ENCODE measurements at regions not wholly inside any gene's neighbourhood (a gene's known extent, or its start where the extent isn't known, plus 50 kb on each side); places are given as distances from the start of the nearest gene placed in this dataset.

GRCh38 chr1:175894581-175894980 lies 151.2 kb upstream of the TNR start:
- no peak for DNase-seq
- no peak overlapping the region for H3K4me3 ChIP-seq (ENCODE audit: control insufficient read depth in 1 of 7, extremely low read depth in 1 of 7, insufficient read depth in 4 of 7, low read depth in 2 of 7, low read length in 6 of 7)
- no peaks in the 10 kb centered on the region for H3K36me3 ChIP-seq (ENCODE audit: control insufficient read depth in 4 of 4, insufficient read depth in 4 of 4, low read length in 3 of 4)
- H3K9me3 ChIP-seq (ENCODE audit: control extremely low read depth in 1 of 5, control insufficient read depth in 4 of 5, insufficient read depth in 2 of 5, low read depth in 1 of 5, low read length in 4 of 5) = peaks cover 0 to 11% (median 0%) of the 10 kb centered on the region in 5 experiments
- H3K27me3 ChIP-seq (replicated peaks in 2 of 5; ENCODE audit: control insufficient read depth in 4 of 5, insufficient read depth in 5 of 5, low read length in 4 of 5) = no peaks in the 10 kb centered on the region
- H3K4me1 ChIP-seq (ENCODE audit: control extremely low read depth in 1 of 4, control insufficient read depth in 4 of 4, insufficient read depth in 4 of 4, low read length in 3 of 4) = no peaks in the 10 kb centered on the region
- no peak overlapping the region for H3K27ac ChIP-seq (ENCODE audit: insufficient read depth in 1 of 2, low read depth in 1 of 2, low read length in 2 of 2, poor library complexity in 1 of 2, severe bottlenecking in 2 of 2)
- ChIA-PET CTCF (interaction anchor here (1.3 kb wide), 1 partner anchor 13 kb away, joined by 3 read pairs; no protein-coding TSS in a partner anchor), POLR2A (no interaction called here)
- no CpG with 5 or more reads among the region's 1 CpG for WGBS (ENCODE audit: insufficient coverage)

GRCh38 chr1:175893192-175893591 lies 149.8 kb upstream of the TNR start:
- Histone ChIP-seq H3K4me3 (ENCODE audit: control insufficient read depth in 1 of 7, extremely low read depth in 1 of 7, insufficient read depth in 4 of 7, low read depth in 2 of 7, low read length in 6 of 7) (no peak overlapping the region), H3K4me1 (ENCODE audit: control extremely low read depth in 1 of 4, control insufficient read depth in 4 of 4, insufficient read depth in 4 of 4, low read length in 3 of 4) (no peaks in the 10 kb centered on the region), H3K27ac (ENCODE audit: insufficient read depth in 1 of 2, low read depth in 1 of 2, low read length in 2 of 2, poor library complexity in 1 of 2, severe bottlenecking in 2 of 2) (no peak overlapping the region), H3K9me3 (ENCODE audit: control extremely low read depth in 1 of 5, control insufficient read depth in 4 of 5, insufficient read depth in 2 of 5, low read depth in 1 of 5, low read length in 4 of 5) (peaks cover 0 to 11% (median 0%) of the 10 kb centered on the region in 5 experiments), H3K27me3 (replicated peaks in 2 of 5; ENCODE audit: control insufficient read depth in 4 of 5, insufficient read depth in 5 of 5, low read length in 4 of 5) (peaks cover 0 to 9% (median 0%) of the 10 kb centered on the region in 5 experiments), H3K36me3 (ENCODE audit: control insufficient read depth in 4 of 4, insufficient read depth in 4 of 4, low read length in 3 of 4) (no peaks in the 10 kb centered on the region)
- DNase-seq = no peak
- POLR2A ChIA-PET = no interaction called here
- CTCF ChIA-PET = interaction anchor here (1.3 kb wide), 2 partner anchors 15 to 52 kb away, joined by 3 read pairs; no protein-coding TSS in a partner anchor
- 50% methylated on average over 1 of the region's 3 CpGs for WGBS (ENCODE audit: insufficient coverage)

DNA sequence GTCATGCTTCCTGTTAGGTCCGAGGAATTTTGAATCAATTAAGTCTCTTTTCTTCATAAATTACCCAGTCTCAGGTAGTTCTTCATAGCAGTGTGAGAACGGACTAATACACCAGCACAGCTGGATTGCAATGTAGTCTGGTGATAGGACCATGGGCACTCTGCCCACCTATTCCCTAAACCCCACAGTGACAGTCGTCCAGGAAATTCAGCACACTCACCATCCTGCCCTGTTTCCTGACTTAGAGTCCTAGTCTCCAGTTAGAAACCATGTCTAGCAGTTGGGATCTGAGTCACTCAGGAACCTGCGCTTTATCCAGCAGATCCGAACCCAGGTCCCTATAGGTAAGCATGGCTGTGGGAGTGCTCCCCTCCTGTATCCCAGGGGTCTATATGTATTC lies 149.3 kb upstream of the TNR start:
- H3K9me3 ChIP-seq (ENCODE audit: control extremely low read depth in 1 of 5, control insufficient read depth in 4 of 5, insufficient read depth in 2 of 5, low read depth in 1 of 5, low read length in 4 of 5) = peaks cover 0 to 11% (median 0%) of the 10 kb centered on the region in 5 experiments
- no peak for DNase-seq
- CTCF ChIA-PET = interaction anchor here (1.3 kb wide), 1 partner anchor 52 kb away, joined by 3 read pairs; no protein-coding TSS in a partner anchor
- no peak overlapping the region for H3K4me3 ChIP-seq (ENCODE audit: control insufficient read depth in 1 of 7, extremely low read depth in 1 of 7, insufficient read depth in 4 of 7, low read depth in 2 of 7, low read length in 6 of 7)
- H3K4me1 ChIP-seq (ENCODE audit: control extremely low read depth in 1 of 4, control insufficient read depth in 4 of 4, insufficient read depth in 4 of 4, low read length in 3 of 4) = no peaks in the 10 kb centered on the region
- POLR2A ChIA-PET = no interaction called here
- no peaks in the 10 kb centered on the region for H3K36me3 ChIP-seq (ENCODE audit: control insufficient read depth in 4 of 4, insufficient read depth in 4 of 4, low read length in 3 of 4)
- H3K27me3 ChIP-seq (replicated peaks in 2 of 5; ENCODE audit: control insufficient read depth in 4 of 5, insufficient read depth in 5 of 5, low read length in 4 of 5) = peaks cover 0 to 11% (median 0%) of the 10 kb centered on the region in 5 experiments
- no peak overlapping the region for H3K27ac ChIP-seq (ENCODE audit: insufficient read depth in 1 of 2, low read depth in 1 of 2, low read length in 2 of 2, poor library complexity in 1 of 2, severe bottlenecking in 2 of 2)
- 53% methylated on average over 2 of the region's 5 CpGs for WGBS (ENCODE audit: insufficient coverage)

DNA sequence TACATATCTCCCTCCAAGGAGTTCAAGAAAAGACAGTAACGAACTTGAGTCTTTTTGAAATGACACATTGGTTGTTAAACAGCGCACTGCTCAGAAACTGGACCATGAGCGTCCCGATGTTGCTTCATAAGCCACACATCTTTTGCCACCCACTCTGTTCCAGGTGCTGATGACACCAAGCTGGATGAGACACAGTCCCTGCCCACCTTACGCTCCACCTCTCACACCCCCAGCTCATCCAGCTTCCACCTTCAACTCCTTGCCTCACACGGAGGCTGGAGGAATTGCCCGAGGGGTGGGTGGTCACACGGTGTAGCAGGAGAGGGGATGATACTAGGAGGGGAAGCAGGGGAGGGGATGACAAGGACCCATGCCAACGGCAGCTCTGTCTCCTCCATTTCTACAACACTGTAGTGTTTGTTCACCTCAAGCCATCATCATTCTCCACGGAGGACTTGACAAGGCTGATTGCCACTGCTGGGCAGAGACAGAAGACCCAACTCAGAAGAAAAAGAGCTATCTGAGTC lies 148.5 kb upstream of the TNR start:
- ChIA-PET POLR2A (no interaction called here), CTCF (interaction anchor here (0.8 kb wide), 1 partner anchor 412 kb away, joined by 5 read pairs; no protein-coding TSS in a partner anchor)
- WGBS (ENCODE audit: insufficient coverage) = 94% methylated on average over 6 of the region's 10 CpGs

DNA sequence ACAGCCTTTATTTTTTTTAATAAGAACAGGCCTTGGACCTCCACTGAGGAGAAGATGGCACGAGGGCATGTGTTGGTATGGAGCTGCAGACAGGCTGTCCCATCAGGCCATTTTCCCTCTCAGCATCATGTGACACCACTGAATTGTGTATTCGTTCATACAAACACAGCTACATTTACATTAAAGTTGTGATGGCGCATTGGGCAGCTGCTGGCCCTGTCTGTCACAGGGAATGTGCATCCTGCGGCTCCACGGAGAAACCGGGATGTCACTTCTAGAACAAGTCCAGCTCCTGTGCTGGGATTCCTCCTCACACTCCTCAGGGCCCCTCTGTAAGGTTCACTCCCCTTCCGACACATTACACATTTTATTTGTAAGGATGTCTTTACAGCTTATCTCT lies 147.6 kb upstream of the TNR start:
- POLR2A ChIA-PET = no interaction called here
- no peaks in the 10 kb centered on the region for H3K4me1 ChIP-seq (ENCODE audit: control extremely low read depth in 1 of 4, control insufficient read depth in 4 of 4, insufficient read depth in 4 of 4, low read length in 3 of 4)
- H3K27ac ChIP-seq (ENCODE audit: insufficient read depth in 1 of 2, low read depth in 1 of 2, low read length in 2 of 2, poor library complexity in 1 of 2, severe bottlenecking in 2 of 2) = no peak overlapping the region
- peaks cover 0 to 11% (median 0%) of the 10 kb centered on the region in 5 experiments for H3K9me3 ChIP-seq (ENCODE audit: control extremely low read depth in 1 of 5, control insufficient read depth in 4 of 5, insufficient read depth in 2 of 5, low read depth in 1 of 5, low read length in 4 of 5)
- 98% methylated on average over 7 of the region's 7 CpGs for WGBS (ENCODE audit: insufficient coverage)
- H3K4me3 ChIP-seq (ENCODE audit: control insufficient read depth in 1 of 7, extremely low read depth in 1 of 7, insufficient read depth in 4 of 7, low read depth in 2 of 7, low read length in 6 of 7) = no peak overlapping the region
- H3K27me3 ChIP-seq (replicated peaks in 2 of 5; ENCODE audit: control insufficient read depth in 4 of 5, insufficient read depth in 5 of 5, low read length in 4 of 5) = peaks cover 0 to 11% (median 0%) of the 10 kb centered on the region in 5 experiments
- CTCF ChIA-PET = interaction anchor here (0.8 to 1.0 kb wide), 2 partner anchors 411 to 517 kb away, joined by 3 to 5 read pairs; no protein-coding TSS in a partner anchor
- DNase-seq = no peak
- no peaks in the 10 kb centered on the region for H3K36me3 ChIP-seq (ENCODE audit: control insufficient read depth in 4 of 4, insufficient read depth in 4 of 4, low read length in 3 of 4)

More for the DNA sequence above, 148.5 kb upstream of the TNR start:
- DNase-seq = no peak
- peaks cover 0 to 11% (median 0%) of the 10 kb centered on the region in 5 experiments for H3K27me3 ChIP-seq (replicated peaks in 2 of 5; ENCODE audit: control insufficient read depth in 4 of 5, insufficient read depth in 5 of 5, low read length in 4 of 5)
- no peak overlapping the region for H3K27ac ChIP-seq (ENCODE audit: insufficient read depth in 1 of 2, low read depth in 1 of 2, low read length in 2 of 2, poor library complexity in 1 of 2, severe bottlenecking in 2 of 2)
- no peak overlapping the region for H3K4me3 ChIP-seq (ENCODE audit: control insufficient read depth in 1 of 7, extremely low read depth in 1 of 7, insufficient read depth in 4 of 7, low read depth in 2 of 7, low read length in 6 of 7)
- H3K4me1 ChIP-seq (ENCODE audit: control extremely low read depth in 1 of 4, control insufficient read depth in 4 of 4, insufficient read depth in 4 of 4, low read length in 3 of 4) = no peaks in the 10 kb centered on the region
- H3K9me3 ChIP-seq (ENCODE audit: control extremely low read depth in 1 of 5, control insufficient read depth in 4 of 5, insufficient read depth in 2 of 5, low read depth in 1 of 5, low read length in 4 of 5) = peaks cover 0 to 11% (median 0%) of the 10 kb centered on the region in 5 experiments
- no peaks in the 10 kb centered on the region for H3K36me3 ChIP-seq (ENCODE audit: control insufficient read depth in 4 of 4, insufficient read depth in 4 of 4, low read length in 3 of 4)

DNA sequence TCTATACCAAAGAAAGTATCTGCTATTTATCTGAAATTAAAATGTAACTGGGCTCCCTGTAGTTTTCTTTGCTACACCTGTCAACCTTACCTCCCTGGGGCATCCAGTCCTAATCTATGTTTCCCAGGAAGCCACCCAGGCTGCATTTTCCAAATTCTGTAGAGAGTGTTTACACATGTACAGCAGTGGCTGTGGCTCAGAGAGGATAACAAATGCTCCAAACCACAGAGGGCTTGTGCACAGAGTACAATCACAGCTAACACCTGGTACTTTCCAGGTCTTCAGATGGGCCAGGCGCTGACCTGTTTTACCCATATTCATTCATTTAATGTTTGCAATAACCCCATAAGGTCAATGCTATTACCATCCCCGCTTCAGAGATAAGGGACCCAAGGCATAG lies 146.5 kb upstream of the TNR start:
- DNase-seq = no peak
- POLR2A ChIA-PET = no interaction called here
- peaks cover 0 to 4% (median 0%) of the 10 kb centered on the region in 5 experiments for H3K9me3 ChIP-seq (ENCODE audit: control extremely low read depth in 1 of 5, control insufficient read depth in 4 of 5, insufficient read depth in 2 of 5, low read depth in 1 of 5, low read length in 4 of 5)
- no peaks in the 10 kb centered on the region for H3K36me3 ChIP-seq (ENCODE audit: control insufficient read depth in 4 of 4, insufficient read depth in 4 of 4, low read length in 3 of 4)
- WGBS (ENCODE audit: insufficient coverage) = 100% methylated on average over 1 of the region's 2 CpGs
- no peak overlapping the region for H3K27ac ChIP-seq (ENCODE audit: insufficient read depth in 1 of 2, low read depth in 1 of 2, low read length in 2 of 2, poor library complexity in 1 of 2, severe bottlenecking in 2 of 2)
- H3K4me1 ChIP-seq (ENCODE audit: control extremely low read depth in 1 of 4, control insufficient read depth in 4 of 4, insufficient read depth in 4 of 4, low read length in 3 of 4) = no peaks in the 10 kb centered on the region
- CTCF ChIA-PET = no interaction called here
- H3K4me3 ChIP-seq (ENCODE audit: control insufficient read depth in 1 of 7, extremely low read depth in 1 of 7, insufficient read depth in 4 of 7, low read depth in 2 of 7, low read length in 6 of 7) = no peak overlapping the region
- peaks cover 0 to 11% (median 0%) of the 10 kb centered on the region in 5 experiments for H3K27me3 ChIP-seq (replicated peaks in 2 of 5; ENCODE audit: control insufficient read depth in 4 of 5, insufficient read depth in 5 of 5, low read length in 4 of 5)

DNA sequence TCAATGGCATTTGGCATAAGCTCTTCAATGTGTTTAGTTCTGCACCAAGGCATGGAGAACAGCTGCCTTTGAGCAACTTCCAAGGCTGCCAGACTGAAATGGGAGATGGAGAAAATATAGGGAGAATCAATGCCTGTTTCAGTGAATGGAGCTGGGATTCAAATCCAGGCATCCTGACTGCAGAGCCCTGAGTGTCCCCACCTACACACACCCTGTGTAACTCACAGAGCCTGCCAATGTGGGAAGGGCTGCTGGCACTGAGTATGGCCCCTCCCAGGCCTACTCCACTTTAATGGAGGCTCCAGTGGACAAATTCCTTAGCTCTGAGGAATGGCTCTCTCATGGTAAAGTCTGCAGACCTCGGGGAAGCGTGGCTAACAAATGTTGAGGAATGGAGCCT lies 145.6 kb upstream of the TNR start:
- CTCF ChIA-PET = interaction anchor here (1.3 to 1.8 kb wide), 4 partner anchors 12 to 515 kb away, joined by 4 read pairs; no protein-coding TSS in a partner anchor

More for the DNA sequence above, 145.6 kb upstream of the TNR start:
- Histone ChIP-seq H3K4me1 (ENCODE audit: control extremely low read depth in 1 of 4, control insufficient read depth in 4 of 4, insufficient read depth in 4 of 4, low read length in 3 of 4) (no peaks in the 10 kb centered on the region), H3K27me3 (replicated peaks in 2 of 5; ENCODE audit: control insufficient read depth in 4 of 5, insufficient read depth in 5 of 5, low read length in 4 of 5) (peaks cover 0 to 11% (median 0%) of the 10 kb centered on the region in 5 experiments), H3K4me3 (ENCODE audit: control insufficient read depth in 1 of 7, extremely low read depth in 1 of 7, insufficient read depth in 4 of 7, low read depth in 2 of 7, low read length in 6 of 7) (no peak overlapping the region), H3K36me3 (ENCODE audit: control insufficient read depth in 4 of 4, insufficient read depth in 4 of 4, low read length in 3 of 4) (no peaks in the 10 kb centered on the region), H3K27ac (ENCODE audit: insufficient read depth in 1 of 2, low read depth in 1 of 2, low read length in 2 of 2, poor library complexity in 1 of 2, severe bottlenecking in 2 of 2) (no peak overlapping the region), H3K9me3 (ENCODE audit: control extremely low read depth in 1 of 5, control insufficient read depth in 4 of 5, insufficient read depth in 2 of 5, low read depth in 1 of 5, low read length in 4 of 5) (peaks cover 0 to 4% (median 0%) of the 10 kb centered on the region in 5 experiments)
- DNase-seq = no peak
- POLR2A ChIA-PET = no interaction called here
- WGBS (ENCODE audit: insufficient coverage) = 94% methylated on average over 2 of the region's 2 CpGs
